GM19467 (cell line): ENCODE measurements at regions not wholly inside any gene's neighbourhood (a gene's known extent, or its start where the extent isn't known, plus 50 kb on each side); places are given as distances from the start of the nearest gene placed in this dataset.

Experiments
- ATAC-seq: cut with Tn5 transposase; IDR thresholded peaks from one replicate; pipeline ENCODE4 v1.9.1; 2021; ENCODE audit warnings: mild to moderate bottlenecking, moderate library complexity; ENCODE audit not compliant: unreplicated experiment

GRCh38 chr18:40415821-40416220 is 1539.2 kb upstream of the PIK3C3 start:
- ATAC-seq: no peak

DNA sequence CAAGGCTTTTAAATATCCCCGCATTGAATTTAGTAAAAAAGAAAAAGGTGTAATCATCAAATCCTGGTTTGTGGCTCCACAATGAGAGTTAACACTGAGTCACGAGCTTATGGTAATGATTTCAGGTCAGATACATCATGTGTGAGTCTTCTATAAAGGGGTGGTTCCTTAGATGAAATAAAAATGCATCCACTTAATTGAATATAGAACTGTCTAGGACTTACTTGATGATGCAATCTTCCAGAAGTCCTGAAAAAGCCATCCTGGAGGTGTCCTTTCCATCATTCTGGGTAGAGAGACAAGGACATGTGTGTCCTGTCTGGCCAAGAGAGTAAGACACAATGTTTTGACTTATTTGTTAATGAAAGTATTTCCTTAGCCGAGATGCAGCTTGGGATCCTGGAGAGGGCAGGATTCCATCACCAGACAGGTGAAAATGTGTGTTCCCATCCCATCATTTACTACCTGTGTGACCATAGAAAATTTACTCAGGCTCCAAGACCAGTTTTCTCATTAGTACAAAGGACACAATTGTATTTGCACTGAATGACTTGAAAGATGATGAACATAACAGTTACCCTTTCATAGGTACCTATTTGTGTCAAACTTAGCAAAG is 1539.8 kb upstream of the PIK3C3 start:
- ATAC-seq: no peak

- no peak for ATAC-seq
Measured at GRCh38 chr18:40414155-40414754, 1540.8 kb upstream of the PIK3C3 start.

DNA sequence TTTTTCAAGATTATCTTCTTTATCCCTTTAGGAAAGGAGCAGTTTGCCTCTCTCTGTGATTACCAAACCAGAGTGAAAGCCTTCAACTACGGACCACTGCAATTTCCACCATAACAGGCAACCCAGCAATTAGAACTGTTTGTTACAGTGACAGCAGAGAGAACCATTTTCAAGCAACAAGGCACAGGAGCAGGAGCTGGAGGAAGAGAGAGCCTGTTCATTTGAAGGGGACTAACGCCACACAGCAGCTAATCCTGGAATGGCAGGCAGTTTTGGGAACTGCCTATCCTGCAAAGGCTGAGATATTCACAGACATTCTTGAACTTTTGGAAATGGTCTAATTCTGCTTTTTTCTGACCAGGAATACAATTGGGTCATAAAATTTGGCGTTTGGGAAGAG is 1541.9 kb upstream of the PIK3C3 start:
- ATAC-seq: no peak

- ATAC-seq: no peak
Measured at GRCh38 chr18:40412410-40412809, 1542.6 kb upstream of the PIK3C3 start.

GRCh38 chr18:40407909-40408308 is 1547.1 kb upstream of the PIK3C3 start:
- no peak for ATAC-seq

DNA sequence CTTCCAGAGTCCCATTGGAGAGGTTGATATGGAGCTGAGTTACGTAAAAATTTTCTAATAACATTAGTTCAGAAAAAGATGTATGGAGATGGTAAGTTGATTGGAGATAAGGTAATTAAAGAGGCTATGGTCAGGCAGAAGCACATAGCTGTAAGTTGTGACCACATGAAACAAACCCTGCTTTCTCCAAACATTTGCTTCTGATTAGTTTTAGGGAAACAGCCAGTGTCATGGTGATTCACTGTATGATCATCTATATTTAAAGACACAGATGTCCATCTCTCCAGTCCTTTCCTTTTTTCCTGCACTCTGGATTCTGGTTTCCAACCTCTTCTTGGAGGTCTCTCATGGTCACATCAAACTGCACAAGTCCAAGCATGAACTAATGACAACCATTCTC is 1550.8 kb upstream of the PIK3C3 start:
- no peak for ATAC-seq

- ATAC-seq: no peak
Measured at GRCh38 chr18:40402052-40402451, 1553.0 kb upstream of the PIK3C3 start.

DNA sequence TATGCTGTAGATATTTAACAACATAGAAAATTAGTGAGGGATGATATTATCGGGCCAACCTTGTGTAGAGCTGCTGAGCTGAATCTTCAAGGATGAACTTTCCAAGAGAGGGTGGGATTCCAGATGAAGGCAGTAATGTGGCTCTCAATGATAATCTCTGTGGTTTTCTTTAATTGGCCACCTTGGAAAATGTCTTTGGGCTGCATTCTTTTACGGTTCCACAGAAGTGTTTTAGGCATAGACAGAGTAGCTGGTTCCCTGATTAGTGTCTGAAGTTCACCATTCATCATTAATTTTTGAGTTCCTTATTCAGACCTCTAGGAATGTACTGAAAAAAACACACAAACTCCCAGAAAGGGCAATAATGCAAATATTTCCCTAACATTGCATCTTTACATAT is 1566.9 kb upstream of the PIK3C3 start:
- ATAC-seq: no peak

GRCh38 chr18:40387130-40387787 is 1567.8 kb upstream of the PIK3C3 start:
- no peak for ATAC-seq

GRCh38 chr18:40382197-40382596 is 1572.8 kb upstream of the PIK3C3 start:
- ATAC-seq: no peak

- no peak for ATAC-seq
Measured at GRCh38 chr18:40380686-40381439, 1574.2 kb upstream of the PIK3C3 start.

DNA sequence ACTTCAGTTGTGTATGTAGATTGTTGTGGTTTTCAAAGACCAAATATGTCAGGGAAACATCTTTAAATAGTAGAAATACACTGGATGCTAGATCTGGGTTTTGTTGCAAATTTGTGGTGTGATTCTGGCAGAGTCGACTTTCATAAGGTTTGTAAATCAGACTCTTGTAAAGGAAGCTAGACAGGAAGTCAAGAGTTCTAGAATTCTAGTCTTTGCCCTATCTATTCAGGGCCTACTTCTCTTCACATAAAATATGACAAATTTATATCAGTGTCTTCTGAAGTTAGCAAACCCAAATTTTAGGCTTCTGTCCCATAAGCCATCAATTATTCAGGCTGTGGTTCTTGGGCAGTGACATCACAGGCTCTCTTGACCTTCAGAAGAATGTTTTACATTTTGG is 1579.2 kb upstream of the PIK3C3 start:
- no peak for ATAC-seq

DNA sequence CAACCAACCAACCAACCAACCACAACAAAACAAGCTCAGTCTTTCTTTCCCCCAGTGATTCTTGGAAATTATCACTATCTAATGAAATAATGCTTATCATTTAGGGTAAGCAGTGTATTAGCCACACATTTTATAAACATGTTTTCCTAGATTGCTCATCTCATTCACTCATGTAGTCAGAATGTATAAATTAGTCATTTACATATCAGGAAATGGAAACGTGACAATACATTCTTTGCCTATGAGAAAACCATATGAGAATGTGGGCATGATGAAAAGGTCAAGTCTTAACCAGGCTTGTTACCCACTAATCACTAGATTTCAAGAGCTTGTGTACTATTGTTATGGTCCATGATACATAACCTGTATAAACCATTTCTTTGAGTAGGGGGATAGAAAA is 1583.4 kb upstream of the PIK3C3 start:
- no peak for ATAC-seq

GRCh38 chr18:40367576-40367975 is 1587.5 kb upstream of the PIK3C3 start:
- no peak for ATAC-seq

DNA sequence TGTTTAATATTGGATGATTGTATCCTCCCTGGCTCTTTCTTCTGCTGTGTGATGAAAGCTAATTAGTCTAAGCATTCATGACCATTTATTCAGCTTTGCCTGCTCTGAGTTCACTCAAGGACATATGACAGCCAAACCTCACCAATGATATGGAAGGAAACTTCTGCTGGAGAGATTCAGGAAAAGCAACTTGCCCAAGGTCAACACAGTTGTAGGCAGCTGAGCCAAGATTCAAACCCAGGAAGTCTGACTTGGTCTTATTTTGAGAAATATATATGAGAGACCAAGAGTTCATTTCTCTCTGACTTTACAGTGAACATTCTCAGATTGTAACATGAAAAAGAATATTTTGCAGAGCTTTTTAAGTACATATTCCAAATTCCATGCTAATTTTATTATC is 1588.5 kb upstream of the PIK3C3 start:
- no peak for ATAC-seq

GRCh38 chr18:40365526-40365925 is 1589.5 kb upstream of the PIK3C3 start:
- no peak for ATAC-seq

DNA sequence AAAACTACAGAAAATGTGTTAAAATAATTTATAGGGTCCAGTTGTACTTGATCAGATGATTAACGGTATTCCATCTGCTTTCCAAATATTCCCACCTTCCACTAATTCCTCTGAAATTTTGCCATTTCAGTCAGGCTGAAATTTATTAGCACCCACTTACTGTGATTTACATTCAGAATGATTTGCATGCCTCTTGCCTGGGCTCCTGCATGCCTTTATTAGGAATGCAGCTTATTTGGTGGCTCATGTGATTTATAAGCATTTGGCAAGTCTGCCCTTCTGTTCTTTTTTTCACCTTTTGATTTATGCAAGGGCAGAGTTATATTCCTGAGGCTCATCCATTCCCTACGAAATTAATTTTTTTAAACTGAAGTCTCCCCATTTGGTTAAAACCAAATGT is 1594.5 kb upstream of the PIK3C3 start:
- ATAC-seq: no peak

GRCh38 chr18:40357536-40357935 is 1597.5 kb upstream of the PIK3C3 start:
- ATAC-seq: no peak

DNA sequence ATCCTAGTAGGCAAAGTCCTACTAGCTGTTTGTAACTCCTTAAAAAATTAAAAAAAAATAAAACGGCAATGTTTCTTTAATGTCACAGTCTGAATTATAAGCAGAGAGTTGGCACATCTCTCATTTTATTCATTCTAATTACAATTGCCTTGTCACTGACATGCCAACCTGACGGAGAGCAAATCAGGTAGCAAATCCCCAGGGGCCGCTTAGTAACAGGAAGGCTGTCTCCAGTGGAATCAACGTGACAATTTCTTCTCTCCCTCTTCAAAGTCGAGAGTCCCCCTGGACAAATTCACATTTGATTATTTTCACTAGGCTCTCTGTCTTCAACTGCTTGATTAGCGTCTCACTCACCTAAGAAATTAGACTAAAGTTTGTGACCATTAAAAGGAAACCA is 1598.9 kb upstream of the PIK3C3 start:
- no peak for ATAC-seq

- ATAC-seq: no peak
Measured at GRCh38 chr18:40355726-40356125, 1599.3 kb upstream of the PIK3C3 start.

DNA sequence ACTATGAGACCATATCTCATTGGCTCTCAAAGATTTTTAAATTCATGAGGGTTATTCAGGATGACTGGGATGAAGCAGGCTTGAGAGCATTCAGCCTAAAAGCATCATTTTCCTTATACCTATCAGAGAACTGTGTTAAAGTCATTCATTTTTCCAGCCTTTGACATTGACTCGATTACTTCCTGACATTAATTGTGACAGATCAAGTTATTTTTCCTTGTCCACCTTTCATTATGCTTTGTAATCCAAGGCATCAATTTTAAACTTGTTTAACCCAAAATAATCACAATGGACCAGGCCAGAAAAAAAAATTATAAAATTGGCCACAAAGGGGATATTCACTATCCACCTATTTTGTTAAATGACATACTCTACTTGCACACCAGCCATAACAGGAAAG is 1606.8 kb upstream of the PIK3C3 start:
- ATAC-seq: no peak
